H9 (cell line): ENCODE measurements at regions not wholly inside any gene's neighbourhood (a gene's known extent, or its start where the extent isn't known, plus 50 kb on each side); places are given as distances from the start of the nearest gene placed in this dataset.

Experiments used
- DNase-seq: peaks from one replicate; pipeline ENCODE4 v3.0.0-alpha.2; 2017
- H2AFZ ChIP-seq: one replicate; pipeline ENCODE4 v1.6.1; 2013; ENCODE audit warnings: mild to moderate bottlenecking, low read length, control low read depth, moderate library complexity
- H2AK5ac ChIP-seq: 2 replicates; pipeline ENCODE4 v1.6.1; 2013; ENCODE audit warnings: low read length, control low read depth, mixed read lengths; ENCODE audit not compliant: insufficient read length
- H2BK120ac ChIP-seq: one replicate; pipeline ENCODE4 v1.6.1; 2013; ENCODE audit warnings: low read depth, mild to moderate bottlenecking, low read length, control low read depth, inconsistent platforms; ENCODE audit not compliant: poor library complexity, severe bottlenecking
- H2BK12ac ChIP-seq: 2 replicates; pipeline ENCODE4 v1.6.1; 2013; ENCODE audit warnings: low read length, control low read depth, mixed read lengths, low read depth; ENCODE audit not compliant: insufficient read length
- H2BK15ac ChIP-seq: 2 replicates; pipeline ENCODE4 v1.6.1; 2013; ENCODE audit warnings: low read depth, low read length, control low read depth
- H2BK20ac ChIP-seq: one replicate; pipeline ENCODE4 v1.6.1; 2013; ENCODE audit warnings: low read depth, mild to moderate bottlenecking, low read length, control low read depth, inconsistent platforms; ENCODE audit not compliant: poor library complexity, severe bottlenecking
- H2BK5ac ChIP-seq: 2 replicates; pipeline ENCODE4 v1.6.1; 2013; ENCODE audit warnings: low read length, control low read depth, mixed read lengths; ENCODE audit not compliant: insufficient read length
- H3K14ac ChIP-seq: 2 replicates; pipeline ENCODE4 v1.6.1; 2013; ENCODE audit warnings: low read length, control low read depth; ENCODE audit not compliant: insufficient read depth
- H3K18ac ChIP-seq: 2 replicates; pipeline ENCODE4 v1.6.1; 2013; ENCODE audit warnings: low read depth, mild to moderate bottlenecking, mixed read lengths, low read length, control low read depth; ENCODE audit not compliant: insufficient read length
- H3K23ac ChIP-seq: 2 replicates; pipeline ENCODE4 v1.6.1; 2013; ENCODE audit warnings: low read length, control low read depth, mixed read lengths, low read depth; ENCODE audit not compliant: insufficient read length
- H3K23me2 ChIP-seq: 2 replicates; pipeline ENCODE4 v1.6.1; 2013; ENCODE audit warnings: low read depth, mild to moderate bottlenecking, mixed read lengths, low read length, control low read depth; ENCODE audit not compliant: insufficient read length, poor library complexity, severe bottlenecking
- H3K27ac ChIP-seq: 2 replicates; pipeline ENCODE4 v1.5.1; 2013; ENCODE audit warnings: low read length, control low read depth, mixed read lengths, low read depth; ENCODE audit not compliant: insufficient read length
- H3K27me3 ChIP-seq: 2 replicates; pipeline ENCODE4 v1.6.1; 2013; ENCODE audit warnings: low read length, control low read depth, inconsistent platforms; ENCODE audit not compliant: insufficient read depth
- H3K4ac ChIP-seq: 2 replicates; pipeline ENCODE4 v1.6.1; 2013; ENCODE audit warnings: low read depth, mild to moderate bottlenecking, control low read depth, inconsistent platforms, low read length, moderate library complexity
- H3K4me1 ChIP-seq: 2 replicates; pipeline ENCODE4 v1.6.1; 2013; ENCODE audit warnings: low read length, control low read depth, inconsistent platforms; ENCODE audit not compliant: insufficient read depth
- H3K4me2 ChIP-seq: 2 replicates; pipeline ENCODE4 v1.6.1; 2013; ENCODE audit warnings: low read length, control low read depth, mixed read lengths; ENCODE audit not compliant: insufficient read length, insufficient read depth
- H3K56ac ChIP-seq: 2 replicates; pipeline ENCODE4 v1.6.1; 2013; ENCODE audit warnings: low read depth, mild to moderate bottlenecking, mixed read lengths, low read length, control low read depth; ENCODE audit not compliant: insufficient read length
- H3K79me1 ChIP-seq: 2 replicates; pipeline ENCODE4 v1.6.1; 2013; ENCODE audit warnings: low read depth, mild to moderate bottlenecking, moderate library complexity, low read length, control low read depth, inconsistent platforms; ENCODE audit not compliant: insufficient read depth, poor library complexity, severe bottlenecking
- H3K79me2 ChIP-seq: 2 replicates; pipeline ENCODE4 v1.6.1; 2013; ENCODE audit warnings: low read length, control low read depth, inconsistent platforms; ENCODE audit not compliant: insufficient read depth
- H3K9ac ChIP-seq: 2 replicates; pipeline ENCODE4 v1.6.1; 2013; ENCODE audit warnings: low read length, control low read depth, mixed read lengths; ENCODE audit not compliant: insufficient read length; ENCODE audit errors: extremely low read depth
- H3K9me3 ChIP-seq: one replicate; pipeline ENCODE4 v1.6.1; 2013; ENCODE audit warnings: low read depth, low read length, inconsistent platforms; ENCODE audit not compliant: control insufficient read depth
- H3T11ph ChIP-seq: one replicate; pipeline ENCODE4 v1.6.1; 2013; ENCODE audit warnings: mild to moderate bottlenecking, low read length, control low read depth, inconsistent platforms
- H4K20me1 ChIP-seq: one replicate; pipeline ENCODE4 v1.6.1; 2013; ENCODE audit not compliant: control insufficient read depth, insufficient read length, insufficient read depth
- H4K5ac ChIP-seq: 2 replicates; pipeline ENCODE4 v1.6.1; 2013; ENCODE audit warnings: low read depth, mild to moderate bottlenecking, mixed read lengths, low read length, control low read depth; ENCODE audit not compliant: insufficient read length
- H4K8ac ChIP-seq: replicated peaks from 2 replicates; pipeline ENCODE4 v1.6.1; 2013; ENCODE audit warnings: low read length, control low read depth, mixed read lengths, low read depth; ENCODE audit not compliant: insufficient read length
- H4K91ac ChIP-seq: 2 replicates; pipeline ENCODE4 v1.6.1; 2013; ENCODE audit warnings: low read depth, mild to moderate bottlenecking, moderate library complexity, mixed read lengths, low read length, control low read depth; ENCODE audit not compliant: insufficient read length
- H3K27ac Mint-ChIP-seq, 3 experiments: 2 replicates in 2 of 3; 3 replicates in 1 of 3; pipeline ENCODE4 v1.8.0; 2020 to 2021; ENCODE audit warnings: mixed read lengths in 3 of 3, mild to moderate bottlenecking in 1 of 3, moderate library complexity in 1 of 3
- H3K27me3 Mint-ChIP-seq: 2 replicates; pipeline ENCODE4 v1.8.0; 2021; ENCODE audit warnings: low read depth, mild to moderate bottlenecking, moderate library complexity, mixed read lengths
- H3K36me3 Mint-ChIP-seq, 3 experiments: 2 replicates in 2 of 3; 3 replicates in 1 of 3; pipeline ENCODE4 v1.8.0; 2020 to 2021; ENCODE audit warnings: low read depth in 3 of 3, mixed read lengths in 3 of 3; ENCODE audit not compliant: insufficient read depth in 1 of 3
- H3K4me1 Mint-ChIP-seq, 2 experiments: 2 replicates each; pipeline ENCODE4 v1.8.0; 2020; ENCODE audit warnings: mixed read lengths in 2 of 2
- H3K4me3 Mint-ChIP-seq, 2 experiments: 2 replicates in 1 of 2; 3 replicates in 1 of 2; pipeline ENCODE4 v1.8.0; 2020 to 2021; ENCODE audit warnings: mild to moderate bottlenecking in 2 of 2, mixed read lengths in 2 of 2, moderate library complexity in 1 of 2
- H3K9me3 Mint-ChIP-seq, 2 experiments: 2 replicates in 1 of 2; 3 replicates in 1 of 2; pipeline ENCODE4 v1.8.0; 2020; ENCODE audit warnings: mild to moderate bottlenecking in 2 of 2, mixed read lengths in 2 of 2, moderate library complexity in 1 of 2
- CTCF ChIP-seq: fragments of 200-600 bp; sonication (generic); conservative IDR thresholded peaks from 3 replicates; pipeline ENCODE4 v1.8.0; 2021; ENCODE audit warnings: antibody characterized with exemption, mild to moderate bottlenecking
- WGBS: extraction: QIAGEN DNeasy Blood & Tissue Kit; methylation state at CpG from one replicate; pipeline ENCODE4 v1.1.7; 2013; ENCODE audit warnings: missing lambda C conversion rate, low lambda C conversion rate, mixed read lengths; ENCODE audit not compliant: insufficient read length; ENCODE audit errors: extremely low coverage; 5-methylcytosine and 5-hydroxymethylcytosine counted together

DNA sequence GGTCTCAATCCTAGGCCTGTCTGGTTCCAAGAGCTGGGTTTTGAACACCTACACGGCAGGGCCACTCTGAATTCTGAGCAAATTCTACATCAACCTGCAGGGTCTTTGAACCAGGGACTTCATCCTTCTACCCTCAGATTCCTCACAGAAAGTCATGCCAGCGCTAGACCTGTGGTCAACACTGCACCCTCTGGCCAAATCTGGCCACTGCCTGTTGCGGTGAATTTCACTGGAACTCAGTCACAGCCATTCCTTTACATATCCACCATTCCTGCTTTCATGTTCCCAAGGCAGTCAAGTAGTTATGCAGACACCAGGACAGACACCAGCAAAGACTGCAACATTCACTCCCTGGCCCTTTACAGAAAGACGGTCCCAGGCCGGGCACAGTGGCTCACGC lies 144.6 kb downstream of the C16orf95 start:
- Histone ChIP-seq H2BK12ac (no peak overlapping the region), H2AK5ac (no peak overlapping the region), H3T11ph (no peak overlapping the region), H2AFZ (no peak overlapping the region), H4K91ac (no peak overlapping the region), H3K9ac (no peak overlapping the region), H4K8ac (no peak overlapping the region), H3K56ac (no peak overlapping the region), H3K4me1 (no peaks in the 10 kb centered on the region), H3K27ac (no peak overlapping the region), H3K9me3 (no peaks in the 10 kb centered on the region), H3K23me2 (no peaks in the 10 kb centered on the region), H3K14ac (no peak overlapping the region), H3K18ac (no peak overlapping the region), H3K79me2 (no peaks in the 10 kb centered on the region), H2BK5ac (no peak overlapping the region), H2BK15ac (no peak overlapping the region), H3K4ac (no peak overlapping the region), H2BK120ac (no peak overlapping the region), H3K79me1 (no peaks in the 10 kb centered on the region), H4K20me1 (no peaks in the 10 kb centered on the region), H4K5ac (no peak overlapping the region), H2BK20ac (no peak overlapping the region), H3K4me2 (no peak overlapping the region), H3K27me3 (no peaks in the 10 kb centered on the region; the same call in 1 of the 2 replicates), H3K23ac (no peak overlapping the region)
- Mint-ChIP-seq H3K36me3 (no peaks in the 10 kb centered on the region; a peak in 1 of 7 replicates), H3K4me3 (no peak overlapping the region), H3K9me3 (peaks cover 0 to 2% of the 10 kb centered on the region in 2 experiments; a peak in 3 of 5 replicates), H3K4me1 (peaks cover 4 to 13% of the 10 kb centered on the region in 2 experiments; a peak in 3 of 4 replicates), H3K27me3 (peaks cover 5% of the 10 kb centered on the region), H3K27ac (no peak overlapping the region)
- no CpG with 5 or more reads among the region's 6 CpGs for WGBS
- DNase-seq = no peak
- TF ChIP-seq CTCF = peak; percentile 64
